Progenitor cell of endocrine pancreas (in vitro differentiated cells): ENCODE measurements at regions not wholly inside any gene's neighbourhood (a gene's known extent, or its start where the extent isn't known, plus 50 kb on each side); places are given as distances from the start of the nearest gene placed in this dataset.
"Not testable (repeated sequence)": the region's sequence is repeated elsewhere in the genome, so short reads cannot be mapped to it uniquely, and the experiment has no call there.

Source experiments
- DNase-seq: peaks from one replicate; pipeline ENCODE4 v3.0.0; 2021; ENCODE audit warnings: low spot score; ENCODE audit not compliant: unreplicated experiment
- H3K27ac Mint-ChIP-seq: 2 replicates; pipeline ENCODE4 v1.8.0; 2021; ENCODE audit warnings: mild to moderate bottlenecking, moderate library complexity, mixed read lengths
- H3K27me3 Mint-ChIP-seq: 2 replicates; pipeline ENCODE4 v1.8.0; 2021; ENCODE audit warnings: mixed read lengths
- H3K36me3 Mint-ChIP-seq: 2 replicates; pipeline ENCODE4 v1.8.0; 2022; ENCODE audit warnings: mixed read lengths; ENCODE audit not compliant: insufficient read depth
- H3K4me1 Mint-ChIP-seq: 2 replicates; pipeline ENCODE4 v1.8.0; 2021; ENCODE audit warnings: low read depth, mixed read lengths
- H3K4me3 Mint-ChIP-seq: 2 replicates; pipeline ENCODE4 v1.8.0; 2021; ENCODE audit warnings: low read depth, mild to moderate bottlenecking, moderate library complexity, mixed read lengths
- H3K9me3 Mint-ChIP-seq: 2 replicates; pipeline ENCODE4 v1.8.0; 2021; ENCODE audit warnings: low read depth, mixed read lengths
- TF ChIP-seq, protein P1 (sequence below): fragments of 200-600 bp; sonication (generic); IDR thresholded peaks from one replicate; pipeline ENCODE4 v1.5.0; 2021; ENCODE audit warnings: antibody characterized with exemption, mild to moderate bottlenecking; ENCODE audit not compliant: unreplicated experiment

GRCh38 chrX:90575155-90575554 is 653.4 kb downstream of the TGIF2LX start:
- H3K4me1 Mint-ChIP-seq, H3K4me3 Mint-ChIP-seq, H3K9me3 Mint-ChIP-seq, H3K36me3 Mint-ChIP-seq, H3K27ac Mint-ChIP-seq, H3K27me3 Mint-ChIP-seq, DNase-seq: not testable (repeated sequence)

- H3K9me3 Mint-ChIP-seq, H3K4me1 Mint-ChIP-seq, H3K27me3 Mint-ChIP-seq, H3K36me3 Mint-ChIP-seq, H3K27ac Mint-ChIP-seq, DNase-seq, H3K4me3 Mint-ChIP-seq: not testable (repeated sequence)
Observed at GRCh38 chrX:90601921-90602320, 680.2 kb downstream of the TGIF2LX start.

DNA sequence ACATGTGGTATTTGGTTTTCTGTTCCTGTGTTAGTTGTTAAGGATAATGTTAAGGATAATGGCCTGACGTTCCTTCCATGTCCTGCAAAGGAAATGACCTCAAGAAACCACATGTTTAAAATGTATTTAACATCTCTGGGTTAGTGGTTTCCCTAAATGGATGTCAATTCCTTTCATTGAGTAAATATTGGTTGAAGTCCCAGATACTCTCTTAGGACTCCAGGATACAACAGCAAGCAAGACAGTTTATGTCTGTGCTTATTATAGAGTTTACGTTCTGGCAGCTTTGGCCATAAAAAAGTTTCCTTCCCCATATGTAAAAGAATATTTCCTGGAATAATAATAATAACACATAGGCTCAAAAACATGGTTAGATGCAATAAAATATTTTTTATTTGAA is 684.0 kb downstream of the TGIF2LX start:
- not testable (repeated sequence) for H3K4me1 Mint-ChIP-seq, H3K27me3 Mint-ChIP-seq, H3K36me3 Mint-ChIP-seq, DNase-seq, H3K9me3 Mint-ChIP-seq, H3K4me3 Mint-ChIP-seq
- peak overlapping the region; percentile 24 for H3K27ac Mint-ChIP-seq

DNA sequence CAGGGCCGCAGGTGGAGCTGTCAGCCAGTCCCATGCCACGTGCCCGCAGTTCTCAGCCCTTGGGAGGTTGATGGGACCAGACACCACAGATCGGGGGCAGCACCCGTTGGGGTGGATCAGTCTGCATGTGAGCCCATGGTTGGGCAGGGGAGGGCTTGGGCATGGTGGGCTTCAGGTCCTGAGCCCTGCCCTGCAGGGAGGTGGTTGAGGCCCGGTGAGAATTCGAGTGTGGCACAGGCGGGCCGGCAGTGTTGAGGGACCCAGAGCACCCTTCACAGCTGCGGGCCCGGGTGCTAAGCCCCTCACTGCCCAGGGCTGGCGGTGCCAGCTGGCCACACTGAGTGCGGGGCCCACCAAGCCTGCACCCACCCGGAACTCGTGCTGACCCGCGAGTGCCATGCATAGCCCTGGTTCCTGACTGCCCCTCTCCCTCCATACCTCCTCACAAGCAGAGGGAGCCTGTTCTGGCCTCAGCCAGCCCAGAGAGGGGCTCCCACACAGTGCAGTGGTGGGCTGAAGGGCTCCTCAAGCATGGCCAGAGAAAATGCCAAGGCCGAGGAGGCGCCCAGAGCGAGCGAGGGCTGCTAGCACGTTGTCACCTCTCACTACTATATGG is 696.1 kb downstream of the TGIF2LX start:
- H3K4me1 Mint-ChIP-seq, result no peaks in the 10 kb centered on the region
- H3K4me3 Mint-ChIP-seq, result no peak overlapping the region
- H3K27ac Mint-ChIP-seq, result no peak overlapping the region
- no peaks in the 10 kb centered on the region for H3K36me3 Mint-ChIP-seq
- no peaks in the 10 kb centered on the region for H3K9me3 Mint-ChIP-seq
- no peak for DNase-seq
- TF ChIP-seq, protein P1, sequence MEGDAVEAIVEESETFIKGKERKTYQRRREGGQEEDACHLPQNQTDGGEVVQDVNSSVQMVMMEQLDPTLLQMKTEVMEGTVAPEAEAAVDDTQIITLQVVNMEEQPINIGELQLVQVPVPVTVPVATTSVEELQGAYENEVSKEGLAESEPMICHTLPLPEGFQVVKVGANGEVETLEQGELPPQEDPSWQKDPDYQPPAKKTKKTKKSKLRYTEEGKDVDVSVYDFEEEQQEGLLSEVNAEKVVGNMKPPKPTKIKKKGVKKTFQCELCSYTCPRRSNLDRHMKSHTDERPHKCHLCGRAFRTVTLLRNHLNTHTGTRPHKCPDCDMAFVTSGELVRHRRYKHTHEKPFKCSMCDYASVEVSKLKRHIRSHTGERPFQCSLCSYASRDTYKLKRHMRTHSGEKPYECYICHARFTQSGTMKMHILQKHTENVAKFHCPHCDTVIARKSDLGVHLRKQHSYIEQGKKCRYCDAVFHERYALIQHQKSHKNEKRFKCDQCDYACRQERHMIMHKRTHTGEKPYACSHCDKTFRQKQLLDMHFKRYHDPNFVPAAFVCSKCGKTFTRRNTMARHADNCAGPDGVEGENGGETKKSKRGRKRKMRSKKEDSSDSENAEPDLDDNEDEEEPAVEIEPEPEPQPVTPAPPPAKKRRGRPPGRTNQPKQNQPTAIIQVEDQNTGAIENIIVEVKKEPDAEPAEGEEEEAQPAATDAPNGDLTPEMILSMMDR, result no peak
- H3K27me3 Mint-ChIP-seq, result no peaks in the 10 kb centered on the region

DNA sequence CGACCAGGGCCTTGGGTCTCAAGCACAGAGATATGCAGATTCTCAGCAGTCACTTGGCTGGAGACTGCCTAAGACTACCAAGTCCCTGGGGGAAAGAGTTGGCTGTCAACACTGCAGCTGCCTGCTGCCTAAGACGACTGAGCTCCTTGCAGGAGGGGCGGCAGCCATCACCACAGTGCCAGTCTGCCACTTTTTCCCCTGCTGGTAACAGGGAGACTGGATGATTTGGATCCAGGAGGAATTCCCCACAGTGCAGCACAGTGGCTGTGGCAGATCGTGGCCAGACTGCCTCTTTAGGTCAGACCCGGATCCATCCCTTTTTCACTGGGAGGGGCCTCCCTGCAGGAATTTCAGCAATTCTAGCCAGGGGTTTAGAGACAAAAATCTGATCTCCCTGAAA is 743.5 kb downstream of the TGIF2LX start:
- TF ChIP-seq, protein P1, result peak; percentile 18
- H3K27ac Mint-ChIP-seq, H3K36me3 Mint-ChIP-seq, H3K4me1 Mint-ChIP-seq, H3K4me3 Mint-ChIP-seq, H3K27me3 Mint-ChIP-seq, H3K9me3 Mint-ChIP-seq: not testable (repeated sequence)
- peak; percentile 8 for DNase-seq

GRCh38 chrX:90713552-90713951 is 721.1 kb upstream of the PABPC5 start:
- not testable (repeated sequence) for H3K36me3 Mint-ChIP-seq, H3K27me3 Mint-ChIP-seq, H3K4me3 Mint-ChIP-seq, H3K4me1 Mint-ChIP-seq, H3K27ac Mint-ChIP-seq, DNase-seq, H3K9me3 Mint-ChIP-seq

DNA sequence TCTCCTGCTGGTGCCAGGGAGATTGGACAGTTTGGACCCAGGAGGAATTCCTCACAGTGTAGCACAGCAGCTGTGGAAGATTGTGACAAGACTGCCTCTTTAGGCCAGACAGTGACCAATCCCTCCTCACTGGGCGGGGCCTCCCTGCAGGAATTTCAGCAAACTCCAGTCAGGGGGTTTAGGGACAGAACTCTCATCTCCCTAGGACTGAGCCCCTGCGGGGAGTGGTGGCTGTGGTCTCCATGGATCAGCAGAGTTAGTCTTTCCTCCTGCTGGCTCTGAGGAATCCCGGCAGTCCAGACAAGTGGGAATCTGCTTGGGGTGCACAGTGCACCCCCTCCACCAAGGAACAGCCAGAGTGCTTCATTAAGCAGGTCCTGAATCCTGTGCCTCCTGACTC is 697.1 kb upstream of the PABPC5 start:
- not testable (repeated sequence) for H3K4me1 Mint-ChIP-seq, H3K36me3 Mint-ChIP-seq, H3K27me3 Mint-ChIP-seq, H3K4me3 Mint-ChIP-seq, DNase-seq, H3K9me3 Mint-ChIP-seq, H3K27ac Mint-ChIP-seq

DNA sequence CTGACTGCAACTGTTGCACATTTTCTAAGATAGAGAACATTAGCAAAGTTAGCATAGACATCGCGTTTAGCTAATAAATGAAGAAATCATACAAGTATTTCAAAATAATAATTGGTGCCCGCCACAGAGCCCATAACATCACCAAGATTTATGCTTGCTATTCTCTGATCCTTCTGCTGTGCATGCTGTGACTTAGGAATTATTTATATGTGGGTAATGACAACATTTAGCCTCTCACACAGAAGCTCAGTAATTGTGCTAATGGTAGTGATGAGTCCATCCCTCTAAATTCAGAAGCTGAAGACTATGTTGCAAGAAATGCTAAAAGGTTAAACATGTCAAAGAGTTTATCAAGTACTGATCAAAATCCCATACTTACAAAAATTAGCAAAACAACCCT is 677.0 kb upstream of the PABPC5 start:
- not testable (repeated sequence) for DNase-seq, H3K27me3 Mint-ChIP-seq, H3K36me3 Mint-ChIP-seq, H3K9me3 Mint-ChIP-seq, H3K4me1 Mint-ChIP-seq, H3K27ac Mint-ChIP-seq, H3K4me3 Mint-ChIP-seq

DNA sequence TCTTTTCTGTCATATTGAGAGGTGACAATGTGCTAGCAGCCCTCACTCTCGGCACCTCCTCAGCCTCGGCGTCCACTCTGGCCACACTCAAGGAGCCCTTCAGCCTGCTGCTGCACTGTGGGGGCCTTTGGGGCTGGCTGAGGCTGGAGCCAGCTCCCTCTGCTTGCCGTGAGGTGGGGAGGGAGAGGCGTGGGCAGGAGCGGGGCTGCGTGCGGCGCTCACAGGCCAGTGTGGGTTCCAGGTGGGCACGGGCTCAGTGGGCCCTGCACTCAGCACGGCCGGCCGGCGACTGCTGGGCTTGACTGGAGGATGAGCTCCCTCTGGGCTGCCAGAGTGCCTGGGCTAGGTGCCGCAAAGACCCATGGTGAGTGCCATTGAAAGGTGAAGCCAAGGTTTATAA is 669.2 kb upstream of the PABPC5 start:
- H3K36me3 Mint-ChIP-seq, DNase-seq, H3K4me1 Mint-ChIP-seq: not testable (repeated sequence)

DNA sequence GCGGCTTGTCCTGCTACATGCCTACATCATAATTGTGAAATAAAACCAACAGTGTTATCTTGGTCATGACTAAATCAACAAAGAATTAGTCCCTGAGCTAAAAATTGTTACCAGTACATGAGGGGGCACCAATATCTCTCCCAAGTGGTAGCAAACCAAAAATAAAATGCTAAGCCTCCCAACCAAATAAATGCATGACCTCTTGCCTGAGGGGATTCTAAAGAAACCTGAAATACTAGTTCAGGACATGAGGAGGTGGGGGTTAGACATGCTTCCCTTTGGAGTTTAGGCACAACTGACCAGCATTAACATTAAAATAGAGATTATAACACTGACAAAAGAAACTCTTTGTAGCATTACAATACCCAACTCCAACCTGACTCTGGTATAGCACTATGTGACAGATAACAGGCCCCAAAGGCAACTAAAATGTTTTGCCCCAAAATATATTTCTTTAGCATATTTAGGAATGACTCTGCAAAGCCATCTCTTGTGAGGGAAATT is 654.3 kb upstream of the PABPC5 start:
- H3K36me3 Mint-ChIP-seq, H3K4me3 Mint-ChIP-seq, H3K27me3 Mint-ChIP-seq, H3K4me1 Mint-ChIP-seq, DNase-seq, H3K9me3 Mint-ChIP-seq, H3K27ac Mint-ChIP-seq: not testable (repeated sequence)

More for the DNA sequence above, 669.2 kb upstream of the PABPC5 start:
- not testable (repeated sequence) for H3K9me3 Mint-ChIP-seq, H3K27me3 Mint-ChIP-seq, H3K27ac Mint-ChIP-seq, H3K4me3 Mint-ChIP-seq
